GM23338 (cell line): ENCODE measurements at regions not wholly inside any gene's neighbourhood (a gene's known extent, or its start where the extent isn't known, plus 50 kb on each side); places are given as distances from the start of the nearest gene placed in this dataset.

Experiments used
- CREB1 ChIP-seq: fragments of 250-450 bp; sonication (Bioruptor Pico); IDR thresholded peaks from 2 replicates; pipeline ENCODE4 v1.5.0; 2020; ENCODE audit warnings: low read depth, mild to moderate bottlenecking, moderate library complexity
- EZH2 ChIP-seq: fragments of 200-600 bp; sonication (generic); IDR thresholded peaks from one replicate; pipeline ENCODE4 v1.8.0; 2017; ENCODE audit warnings: antibody characterized with exemption, mild to moderate bottlenecking, low read depth; ENCODE audit not compliant: unreplicated experiment
- EZH2phosphoT487 ChIP-seq: fragments of 200-600 bp; sonication (generic); IDR thresholded peaks from one replicate; pipeline ENCODE4 v1.8.1; 2018; ENCODE audit warnings: antibody characterized with exemption; ENCODE audit not compliant: unreplicated experiment
- JUNB ChIP-seq: IDR thresholded peaks from one replicate; pipeline ENCODE4 v1.6.1; 2016; ENCODE audit warnings: antibody characterized with exemption; ENCODE audit not compliant: unreplicated experiment
- POLR2AphosphoS5 ChIP-seq: IDR thresholded peaks from 2 replicates; pipeline ENCODE4 v1.6.1; 2016; ENCODE audit warnings: antibody characterized with exemption, low read depth
- ZNF114 ChIP-seq: fragments of 250-450 bp; sonication (Bioruptor Pico); IDR thresholded peaks from 2 replicates; pipeline ENCODE4 v1.5.0; 2020; ENCODE audit warnings: mild to moderate bottlenecking, moderate library complexity
- TF ChIP-seq, protein P1 (sequence below), 2 experiments: fragments of 200-600 bp in 1 of 2; sonication (generic) in 1 of 2; conservative IDR thresholded peaks; 2 replicates each; pipeline versions ENCODE4 v1.5.1 to v1.6.1; 2016 to 2017; ENCODE audit warnings: antibody characterized with exemption in 2 of 2, low read depth in 2 of 2, mild to moderate bottlenecking in 2 of 2, moderate library complexity in 1 of 2
- TF ChIP-seq, protein P2 (sequence below): IDR thresholded peaks from one replicate; pipeline ENCODE4 v1.6.1; 2018; ENCODE audit warnings: antibody characterized with exemption; ENCODE audit not compliant: unreplicated experiment
- TF ChIP-seq, protein P3 (sequence below): IDR thresholded peaks from 2 replicates; pipeline ENCODE4 v1.6.1; 2016; ENCODE audit warnings: antibody characterized with exemption
- TF ChIP-seq, protein P4 (sequence below): fragments of 250-450 bp; sonication (Bioruptor Pico); IDR thresholded peaks from 2 replicates; pipeline ENCODE4 v1.5.0; 2020; ENCODE audit warnings: mild to moderate bottlenecking, moderate library complexity

DNA sequence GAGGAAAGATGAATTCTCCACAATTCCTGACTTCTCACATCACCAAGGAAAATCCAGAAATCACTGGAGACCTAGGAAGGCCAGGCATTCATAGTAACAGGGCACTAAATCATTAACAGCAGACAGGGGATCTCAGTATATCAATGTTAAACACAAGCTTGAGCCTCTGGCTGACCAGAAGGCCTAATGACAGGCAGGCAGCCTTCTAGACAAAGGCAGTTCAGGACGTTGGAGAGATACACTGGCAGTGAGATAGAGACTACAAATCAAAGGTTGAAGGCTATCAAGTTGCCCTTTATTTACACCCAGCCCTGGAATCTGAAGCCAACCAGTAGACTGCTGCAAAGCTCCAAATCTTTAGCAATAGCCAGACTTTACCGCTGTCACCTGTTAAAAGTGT lies 422.8 kb upstream of the CCL2 start:
- TF ChIP-seq POLR2AphosphoS5 (no peak), CREB1 (CRISPR knock-in tag) (no peak), EZH2phosphoT487 (no peak), EZH2 (no peak), ZNF114 (CRISPR knock-in tag) (no peak), JUNB (no peak)
- TF ChIP-seq, protein P1, sequence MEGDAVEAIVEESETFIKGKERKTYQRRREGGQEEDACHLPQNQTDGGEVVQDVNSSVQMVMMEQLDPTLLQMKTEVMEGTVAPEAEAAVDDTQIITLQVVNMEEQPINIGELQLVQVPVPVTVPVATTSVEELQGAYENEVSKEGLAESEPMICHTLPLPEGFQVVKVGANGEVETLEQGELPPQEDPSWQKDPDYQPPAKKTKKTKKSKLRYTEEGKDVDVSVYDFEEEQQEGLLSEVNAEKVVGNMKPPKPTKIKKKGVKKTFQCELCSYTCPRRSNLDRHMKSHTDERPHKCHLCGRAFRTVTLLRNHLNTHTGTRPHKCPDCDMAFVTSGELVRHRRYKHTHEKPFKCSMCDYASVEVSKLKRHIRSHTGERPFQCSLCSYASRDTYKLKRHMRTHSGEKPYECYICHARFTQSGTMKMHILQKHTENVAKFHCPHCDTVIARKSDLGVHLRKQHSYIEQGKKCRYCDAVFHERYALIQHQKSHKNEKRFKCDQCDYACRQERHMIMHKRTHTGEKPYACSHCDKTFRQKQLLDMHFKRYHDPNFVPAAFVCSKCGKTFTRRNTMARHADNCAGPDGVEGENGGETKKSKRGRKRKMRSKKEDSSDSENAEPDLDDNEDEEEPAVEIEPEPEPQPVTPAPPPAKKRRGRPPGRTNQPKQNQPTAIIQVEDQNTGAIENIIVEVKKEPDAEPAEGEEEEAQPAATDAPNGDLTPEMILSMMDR (conservative IDR thresholded peaks at IDR 0.05; ENCODE audit: low read depth in 2 of 2): no peak
- TF ChIP-seq, protein P2, sequence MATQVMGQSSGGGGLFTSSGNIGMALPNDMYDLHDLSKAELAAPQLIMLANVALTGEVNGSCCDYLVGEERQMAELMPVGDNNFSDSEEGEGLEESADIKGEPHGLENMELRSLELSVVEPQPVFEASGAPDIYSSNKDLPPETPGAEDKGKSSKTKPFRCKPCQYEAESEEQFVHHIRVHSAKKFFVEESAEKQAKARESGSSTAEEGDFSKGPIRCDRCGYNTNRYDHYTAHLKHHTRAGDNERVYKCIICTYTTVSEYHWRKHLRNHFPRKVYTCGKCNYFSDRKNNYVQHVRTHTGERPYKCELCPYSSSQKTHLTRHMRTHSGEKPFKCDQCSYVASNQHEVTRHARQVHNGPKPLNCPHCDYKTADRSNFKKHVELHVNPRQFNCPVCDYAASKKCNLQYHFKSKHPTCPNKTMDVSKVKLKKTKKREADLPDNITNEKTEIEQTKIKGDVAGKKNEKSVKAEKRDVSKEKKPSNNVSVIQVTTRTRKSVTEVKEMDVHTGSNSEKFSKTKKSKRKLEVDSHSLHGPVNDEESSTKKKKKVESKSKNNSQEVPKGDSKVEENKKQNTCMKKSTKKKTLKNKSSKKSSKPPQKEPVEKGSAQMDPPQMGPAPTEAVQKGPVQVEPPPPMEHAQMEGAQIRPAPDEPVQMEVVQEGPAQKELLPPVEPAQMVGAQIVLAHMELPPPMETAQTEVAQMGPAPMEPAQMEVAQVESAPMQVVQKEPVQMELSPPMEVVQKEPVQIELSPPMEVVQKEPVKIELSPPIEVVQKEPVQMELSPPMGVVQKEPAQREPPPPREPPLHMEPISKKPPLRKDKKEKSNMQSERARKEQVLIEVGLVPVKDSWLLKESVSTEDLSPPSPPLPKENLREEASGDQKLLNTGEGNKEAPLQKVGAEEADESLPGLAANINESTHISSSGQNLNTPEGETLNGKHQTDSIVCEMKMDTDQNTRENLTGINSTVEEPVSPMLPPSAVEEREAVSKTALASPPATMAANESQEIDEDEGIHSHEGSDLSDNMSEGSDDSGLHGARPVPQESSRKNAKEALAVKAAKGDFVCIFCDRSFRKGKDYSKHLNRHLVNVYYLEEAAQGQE: peak; percentile 61
- TF ChIP-seq, protein P3, sequence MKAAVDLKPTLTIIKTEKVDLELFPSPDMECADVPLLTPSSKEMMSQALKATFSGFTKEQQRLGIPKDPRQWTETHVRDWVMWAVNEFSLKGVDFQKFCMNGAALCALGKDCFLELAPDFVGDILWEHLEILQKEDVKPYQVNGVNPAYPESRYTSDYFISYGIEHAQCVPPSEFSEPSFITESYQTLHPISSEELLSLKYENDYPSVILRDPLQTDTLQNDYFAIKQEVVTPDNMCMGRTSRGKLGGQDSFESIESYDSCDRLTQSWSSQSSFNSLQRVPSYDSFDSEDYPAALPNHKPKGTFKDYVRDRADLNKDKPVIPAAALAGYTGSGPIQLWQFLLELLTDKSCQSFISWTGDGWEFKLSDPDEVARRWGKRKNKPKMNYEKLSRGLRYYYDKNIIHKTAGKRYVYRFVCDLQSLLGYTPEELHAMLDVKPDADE: no peak
- TF ChIP-seq, protein P4, sequence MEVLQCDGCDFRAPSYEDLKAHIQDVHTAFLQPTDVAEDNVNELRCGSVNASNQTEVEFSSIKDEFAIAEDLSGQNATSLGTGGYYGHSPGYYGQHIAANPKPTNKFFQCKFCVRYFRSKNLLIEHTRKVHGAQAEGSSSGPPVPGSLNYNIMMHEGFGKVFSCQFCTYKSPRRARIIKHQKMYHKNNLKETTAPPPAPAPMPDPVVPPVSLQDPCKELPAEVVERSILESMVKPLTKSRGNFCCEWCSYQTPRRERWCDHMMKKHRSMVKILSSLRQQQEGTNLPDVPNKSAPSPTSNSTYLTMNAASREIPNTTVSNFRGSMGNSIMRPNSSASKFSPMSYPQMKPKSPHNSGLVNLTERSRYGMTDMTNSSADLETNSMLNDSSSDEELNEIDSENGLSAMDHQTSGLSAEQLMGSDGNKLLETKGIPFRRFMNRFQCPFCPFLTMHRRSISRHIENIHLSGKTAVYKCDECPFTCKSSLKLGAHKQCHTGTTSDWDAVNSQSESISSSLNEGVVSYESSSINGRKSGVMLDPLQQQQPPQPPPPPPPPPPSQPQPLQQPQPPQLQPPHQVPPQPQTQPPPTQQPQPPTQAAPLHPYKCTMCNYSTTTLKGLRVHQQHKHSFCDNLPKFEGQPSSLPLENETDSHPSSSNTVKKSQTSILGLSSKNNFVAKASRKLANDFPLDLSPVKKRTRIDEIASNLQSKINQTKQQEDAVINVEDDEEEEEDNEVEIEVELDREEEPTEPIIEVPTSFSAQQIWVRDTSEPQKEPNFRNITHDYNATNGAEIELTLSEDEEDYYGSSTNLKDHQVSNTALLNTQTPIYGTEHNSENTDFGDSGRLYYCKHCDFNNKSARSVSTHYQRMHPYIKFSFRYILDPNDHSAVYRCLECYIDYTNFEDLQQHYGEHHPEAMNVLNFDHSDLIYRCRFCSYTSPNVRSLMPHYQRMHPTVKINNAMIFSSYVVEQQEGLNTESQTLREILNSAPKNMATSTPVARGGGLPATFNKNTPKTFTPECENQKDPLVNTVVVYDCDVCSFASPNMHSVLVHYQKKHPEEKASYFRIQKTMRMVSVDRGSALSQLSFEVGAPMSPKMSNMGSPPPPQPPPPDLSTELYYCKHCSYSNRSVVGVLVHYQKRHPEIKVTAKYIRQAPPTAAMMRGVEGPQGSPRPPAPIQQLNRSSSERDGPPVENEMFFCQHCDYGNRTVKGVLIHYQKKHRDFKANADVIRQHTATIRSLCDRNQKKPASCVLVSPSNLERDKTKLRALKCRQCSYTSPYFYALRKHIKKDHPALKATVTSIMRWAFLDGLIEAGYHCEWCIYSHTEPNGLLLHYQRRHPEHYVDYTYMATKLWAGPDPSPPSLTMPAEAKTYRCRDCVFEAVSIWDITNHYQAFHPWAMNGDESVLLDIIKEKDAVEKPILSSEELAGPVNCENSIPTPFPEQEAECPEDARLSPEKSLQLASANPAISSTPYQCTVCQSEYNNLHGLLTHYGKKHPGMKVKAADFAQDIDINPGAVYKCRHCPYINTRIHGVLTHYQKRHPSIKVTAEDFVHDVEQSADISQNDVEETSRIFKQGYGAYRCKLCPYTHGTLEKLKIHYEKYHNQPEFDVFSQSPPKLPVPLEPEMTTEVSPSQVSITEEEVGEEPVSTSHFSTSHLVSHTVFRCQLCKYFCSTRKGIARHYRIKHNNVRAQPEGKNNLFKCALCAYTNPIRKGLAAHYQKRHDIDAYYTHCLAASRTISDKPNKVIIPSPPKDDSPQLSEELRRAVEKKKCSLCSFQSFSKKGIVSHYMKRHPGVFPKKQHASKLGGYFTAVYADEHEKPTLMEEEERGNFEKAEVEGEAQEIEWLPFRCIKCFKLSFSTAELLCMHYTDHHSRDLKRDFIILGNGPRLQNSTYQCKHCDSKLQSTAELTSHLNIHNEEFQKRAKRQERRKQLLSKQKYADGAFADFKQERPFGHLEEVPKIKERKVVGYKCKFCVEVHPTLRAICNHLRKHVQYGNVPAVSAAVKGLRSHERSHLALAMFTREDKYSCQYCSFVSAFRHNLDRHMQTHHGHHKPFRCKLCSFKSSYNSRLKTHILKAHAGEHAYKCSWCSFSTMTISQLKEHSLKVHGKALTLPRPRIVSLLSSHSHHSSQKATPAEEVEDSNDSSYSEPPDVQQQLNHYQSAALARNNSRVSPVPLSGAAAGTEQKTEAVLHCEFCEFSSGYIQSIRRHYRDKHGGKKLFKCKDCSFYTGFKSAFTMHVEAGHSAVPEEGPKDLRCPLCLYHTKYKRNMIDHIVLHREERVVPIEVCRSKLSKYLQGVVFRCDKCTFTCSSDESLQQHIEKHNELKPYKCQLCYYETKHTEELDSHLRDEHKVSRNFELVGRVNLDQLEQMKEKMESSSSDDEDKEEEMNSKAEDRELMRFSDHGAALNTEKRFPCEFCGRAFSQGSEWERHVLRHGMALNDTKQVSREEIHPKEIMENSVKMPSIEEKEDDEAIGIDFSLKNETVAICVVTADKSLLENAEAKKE: no peak
